H9 (cell line): ENCODE measurements at regions not wholly inside any gene's neighbourhood (a gene's known extent, or its start where the extent isn't known, plus 50 kb on each side); places are given as distances from the start of the nearest gene placed in this dataset.

Source experiments
- DNase-seq: peaks from one replicate; pipeline ENCODE4 v3.0.0-alpha.2; 2017
- H2AFZ ChIP-seq: one replicate; pipeline ENCODE4 v1.6.1; 2013; ENCODE audit warnings: mild to moderate bottlenecking, low read length, control low read depth, moderate library complexity
- H2AK5ac ChIP-seq: 2 replicates; pipeline ENCODE4 v1.6.1; 2013; ENCODE audit warnings: low read length, control low read depth, mixed read lengths; ENCODE audit not compliant: insufficient read length
- H2BK120ac ChIP-seq: one replicate; pipeline ENCODE4 v1.6.1; 2013; ENCODE audit warnings: low read depth, mild to moderate bottlenecking, low read length, control low read depth, inconsistent platforms; ENCODE audit not compliant: poor library complexity, severe bottlenecking
- H2BK12ac ChIP-seq: 2 replicates; pipeline ENCODE4 v1.6.1; 2013; ENCODE audit warnings: low read length, control low read depth, mixed read lengths, low read depth; ENCODE audit not compliant: insufficient read length
- H2BK15ac ChIP-seq: 2 replicates; pipeline ENCODE4 v1.6.1; 2013; ENCODE audit warnings: low read depth, low read length, control low read depth
- H2BK20ac ChIP-seq: one replicate; pipeline ENCODE4 v1.6.1; 2013; ENCODE audit warnings: low read depth, mild to moderate bottlenecking, low read length, control low read depth, inconsistent platforms; ENCODE audit not compliant: poor library complexity, severe bottlenecking
- H2BK5ac ChIP-seq: 2 replicates; pipeline ENCODE4 v1.6.1; 2013; ENCODE audit warnings: low read length, control low read depth, mixed read lengths; ENCODE audit not compliant: insufficient read length
- H3K14ac ChIP-seq: 2 replicates; pipeline ENCODE4 v1.6.1; 2013; ENCODE audit warnings: low read length, control low read depth; ENCODE audit not compliant: insufficient read depth
- H3K18ac ChIP-seq: 2 replicates; pipeline ENCODE4 v1.6.1; 2013; ENCODE audit warnings: low read depth, mild to moderate bottlenecking, mixed read lengths, low read length, control low read depth; ENCODE audit not compliant: insufficient read length
- H3K23ac ChIP-seq: 2 replicates; pipeline ENCODE4 v1.6.1; 2013; ENCODE audit warnings: low read length, control low read depth, mixed read lengths, low read depth; ENCODE audit not compliant: insufficient read length
- H3K23me2 ChIP-seq: 2 replicates; pipeline ENCODE4 v1.6.1; 2013; ENCODE audit warnings: low read depth, mild to moderate bottlenecking, mixed read lengths, low read length, control low read depth; ENCODE audit not compliant: insufficient read length, poor library complexity, severe bottlenecking
- H3K27ac ChIP-seq: 2 replicates; pipeline ENCODE4 v1.5.1; 2013; ENCODE audit warnings: low read length, control low read depth, mixed read lengths, low read depth; ENCODE audit not compliant: insufficient read length
- H3K27me3 ChIP-seq: 2 replicates; pipeline ENCODE4 v1.6.1; 2013; ENCODE audit warnings: low read length, control low read depth, inconsistent platforms; ENCODE audit not compliant: insufficient read depth
- H3K4ac ChIP-seq: 2 replicates; pipeline ENCODE4 v1.6.1; 2013; ENCODE audit warnings: low read depth, mild to moderate bottlenecking, control low read depth, inconsistent platforms, low read length, moderate library complexity
- H3K4me1 ChIP-seq: 2 replicates; pipeline ENCODE4 v1.6.1; 2013; ENCODE audit warnings: low read length, control low read depth, inconsistent platforms; ENCODE audit not compliant: insufficient read depth
- H3K4me2 ChIP-seq: 2 replicates; pipeline ENCODE4 v1.6.1; 2013; ENCODE audit warnings: low read length, control low read depth, mixed read lengths; ENCODE audit not compliant: insufficient read length, insufficient read depth
- H3K56ac ChIP-seq: 2 replicates; pipeline ENCODE4 v1.6.1; 2013; ENCODE audit warnings: low read depth, mild to moderate bottlenecking, mixed read lengths, low read length, control low read depth; ENCODE audit not compliant: insufficient read length
- H3K79me1 ChIP-seq: 2 replicates; pipeline ENCODE4 v1.6.1; 2013; ENCODE audit warnings: low read depth, mild to moderate bottlenecking, moderate library complexity, low read length, control low read depth, inconsistent platforms; ENCODE audit not compliant: insufficient read depth, poor library complexity, severe bottlenecking
- H3K79me2 ChIP-seq: 2 replicates; pipeline ENCODE4 v1.6.1; 2013; ENCODE audit warnings: low read length, control low read depth, inconsistent platforms; ENCODE audit not compliant: insufficient read depth
- H3K9ac ChIP-seq: 2 replicates; pipeline ENCODE4 v1.6.1; 2013; ENCODE audit warnings: low read length, control low read depth, mixed read lengths; ENCODE audit not compliant: insufficient read length; ENCODE audit errors: extremely low read depth
- H3K9me3 ChIP-seq: one replicate; pipeline ENCODE4 v1.6.1; 2013; ENCODE audit warnings: low read depth, low read length, inconsistent platforms; ENCODE audit not compliant: control insufficient read depth
- H3T11ph ChIP-seq: one replicate; pipeline ENCODE4 v1.6.1; 2013; ENCODE audit warnings: mild to moderate bottlenecking, low read length, control low read depth, inconsistent platforms
- H4K20me1 ChIP-seq: one replicate; pipeline ENCODE4 v1.6.1; 2013; ENCODE audit not compliant: control insufficient read depth, insufficient read length, insufficient read depth
- H4K5ac ChIP-seq: 2 replicates; pipeline ENCODE4 v1.6.1; 2013; ENCODE audit warnings: low read depth, mild to moderate bottlenecking, mixed read lengths, low read length, control low read depth; ENCODE audit not compliant: insufficient read length
- H4K8ac ChIP-seq: replicated peaks from 2 replicates; pipeline ENCODE4 v1.6.1; 2013; ENCODE audit warnings: low read length, control low read depth, mixed read lengths, low read depth; ENCODE audit not compliant: insufficient read length
- H4K91ac ChIP-seq: 2 replicates; pipeline ENCODE4 v1.6.1; 2013; ENCODE audit warnings: low read depth, mild to moderate bottlenecking, moderate library complexity, mixed read lengths, low read length, control low read depth; ENCODE audit not compliant: insufficient read length
- H3K27ac Mint-ChIP-seq, 3 experiments: 2 replicates in 2 of 3; 3 replicates in 1 of 3; pipeline ENCODE4 v1.8.0; 2020 to 2021; ENCODE audit warnings: mixed read lengths in 3 of 3, mild to moderate bottlenecking in 1 of 3, moderate library complexity in 1 of 3
- H3K27me3 Mint-ChIP-seq: 2 replicates; pipeline ENCODE4 v1.8.0; 2021; ENCODE audit warnings: low read depth, mild to moderate bottlenecking, moderate library complexity, mixed read lengths
- H3K36me3 Mint-ChIP-seq, 3 experiments: 2 replicates in 2 of 3; 3 replicates in 1 of 3; pipeline ENCODE4 v1.8.0; 2020 to 2021; ENCODE audit warnings: low read depth in 3 of 3, mixed read lengths in 3 of 3; ENCODE audit not compliant: insufficient read depth in 1 of 3
- H3K4me1 Mint-ChIP-seq, 2 experiments: 2 replicates each; pipeline ENCODE4 v1.8.0; 2020; ENCODE audit warnings: mixed read lengths in 2 of 2
- H3K4me3 Mint-ChIP-seq, 2 experiments: 2 replicates in 1 of 2; 3 replicates in 1 of 2; pipeline ENCODE4 v1.8.0; 2020 to 2021; ENCODE audit warnings: mild to moderate bottlenecking in 2 of 2, mixed read lengths in 2 of 2, moderate library complexity in 1 of 2
- H3K9me3 Mint-ChIP-seq, 2 experiments: 2 replicates in 1 of 2; 3 replicates in 1 of 2; pipeline ENCODE4 v1.8.0; 2020; ENCODE audit warnings: mild to moderate bottlenecking in 2 of 2, mixed read lengths in 2 of 2, moderate library complexity in 1 of 2
- WGBS: extraction: QIAGEN DNeasy Blood & Tissue Kit; methylation state at CpG from one replicate; pipeline ENCODE4 v1.1.7; 2013; ENCODE audit warnings: missing lambda C conversion rate, low lambda C conversion rate, mixed read lengths; ENCODE audit not compliant: insufficient read length; ENCODE audit errors: extremely low coverage; 5-methylcytosine and 5-hydroxymethylcytosine counted together
- TF ChIP-seq, protein P1 (sequence below): fragments of 200-600 bp; sonication (generic); conservative IDR thresholded peaks from 3 replicates; pipeline ENCODE4 v1.8.0; 2021; ENCODE audit warnings: antibody characterized with exemption, mild to moderate bottlenecking

DNA sequence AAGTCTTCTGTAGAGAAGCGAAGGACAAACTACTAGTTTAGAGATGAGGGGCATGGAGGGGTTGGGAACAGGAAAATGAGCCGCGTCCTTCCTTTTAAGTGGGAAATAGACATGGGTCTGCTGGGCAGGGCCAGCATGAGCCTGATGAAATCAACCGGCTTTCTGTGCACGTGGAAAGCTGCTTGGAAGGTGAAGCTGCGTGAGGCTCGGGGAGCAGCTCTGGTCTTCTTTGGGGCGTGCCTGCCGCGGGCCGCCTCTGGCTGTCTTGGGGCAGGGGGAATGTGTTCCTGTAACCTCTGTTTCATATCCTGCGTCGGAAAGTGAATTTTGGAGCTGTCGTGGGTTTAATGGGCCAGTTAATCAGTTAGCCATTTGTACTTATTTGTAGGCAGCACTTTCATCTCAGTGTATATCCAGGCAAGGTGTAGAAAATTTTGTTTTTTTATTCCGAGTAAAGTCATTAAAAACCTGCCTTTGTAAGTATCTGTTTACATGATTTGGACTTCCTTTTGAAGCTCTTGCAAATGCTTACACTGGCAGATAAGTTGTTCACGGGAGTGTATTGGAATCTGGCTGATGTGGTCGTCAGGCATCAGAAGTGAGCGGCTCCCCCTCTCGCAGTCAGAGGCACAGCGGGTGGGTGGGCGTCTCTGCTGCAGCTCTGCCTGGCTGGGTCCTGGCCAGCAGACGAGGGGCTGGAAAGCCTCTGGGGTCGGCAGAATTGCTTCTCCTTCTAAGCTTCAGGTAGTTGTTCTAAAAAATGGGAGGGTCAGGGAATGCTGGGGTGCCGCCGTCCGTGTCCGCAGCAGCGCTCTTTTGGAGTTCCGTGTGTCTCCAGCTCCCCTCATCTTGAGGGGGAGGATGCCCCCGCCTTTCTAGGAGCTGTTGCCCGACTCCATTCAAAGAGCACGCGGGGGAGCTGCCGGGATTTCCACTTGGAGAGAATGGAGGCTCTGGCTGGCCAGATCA lies 70.5 kb upstream of the HGFAC start:
- H3K27me3 Mint-ChIP-seq: peaks cover 17% of the 10 kb centered on the region
- Histone ChIP-seq H2BK12ac (no peak overlapping the region), H4K20me1 (no peaks in the 10 kb centered on the region), H3K56ac (no peak overlapping the region), H3K4me2 (peak overlapping the region; percentile 4), H3T11ph (no peak overlapping the region), H2BK20ac (no peak overlapping the region), H3K27ac (no peak overlapping the region), H2AFZ (no peak overlapping the region), H3K23ac (no peak overlapping the region), H3K9me3 (no peaks in the 10 kb centered on the region), H2BK5ac (no peak overlapping the region), H4K8ac (no peak overlapping the region), H3K14ac (no peak overlapping the region; the same call in 1 of the 2 replicates), H3K4ac (no peak overlapping the region), H3K27me3 (no peaks in the 10 kb centered on the region; the same call in 1 of the 2 replicates), H3K18ac (no peak overlapping the region), H2BK15ac (no peak overlapping the region), H4K91ac (no peak overlapping the region), H4K5ac (no peak overlapping the region), H3K79me1 (no peaks in the 10 kb centered on the region), H3K23me2 (peaks cover 3% of the 10 kb centered on the region), H2BK120ac (no peak overlapping the region), H2AK5ac (no peak overlapping the region), H3K79me2 (no peaks in the 10 kb centered on the region), H3K4me1 (peaks cover 8% of the 10 kb centered on the region; the same call in 1 of the 2 replicates), H3K9ac (no peak overlapping the region)
- DNase-seq: no peak
- peaks cover 44 to 55% of the 10 kb centered on the region in 2 experiments for H3K4me1 Mint-ChIP-seq
- H3K4me3 Mint-ChIP-seq: peak overlapping the region; percentile 23 to 56
- no CpG with 5 or more reads among the region's 34 CpGs for WGBS
- H3K36me3 Mint-ChIP-seq: peaks cover 0 to 7% (median 3%) of the 10 kb centered on the region in 3 experiments; a peak in 4 of 7 replicates
- 0 out of 5 replicates have a peak, but pooled peaks cover 0 to 4% of the 10 kb centered on the region in 2 experiments for H3K9me3 Mint-ChIP-seq
- peak overlapping the region in 1 of 3 experiments; percentile 57; a peak in 2 of 7 replicates for H3K27ac Mint-ChIP-seq
- TF ChIP-seq, protein P1, sequence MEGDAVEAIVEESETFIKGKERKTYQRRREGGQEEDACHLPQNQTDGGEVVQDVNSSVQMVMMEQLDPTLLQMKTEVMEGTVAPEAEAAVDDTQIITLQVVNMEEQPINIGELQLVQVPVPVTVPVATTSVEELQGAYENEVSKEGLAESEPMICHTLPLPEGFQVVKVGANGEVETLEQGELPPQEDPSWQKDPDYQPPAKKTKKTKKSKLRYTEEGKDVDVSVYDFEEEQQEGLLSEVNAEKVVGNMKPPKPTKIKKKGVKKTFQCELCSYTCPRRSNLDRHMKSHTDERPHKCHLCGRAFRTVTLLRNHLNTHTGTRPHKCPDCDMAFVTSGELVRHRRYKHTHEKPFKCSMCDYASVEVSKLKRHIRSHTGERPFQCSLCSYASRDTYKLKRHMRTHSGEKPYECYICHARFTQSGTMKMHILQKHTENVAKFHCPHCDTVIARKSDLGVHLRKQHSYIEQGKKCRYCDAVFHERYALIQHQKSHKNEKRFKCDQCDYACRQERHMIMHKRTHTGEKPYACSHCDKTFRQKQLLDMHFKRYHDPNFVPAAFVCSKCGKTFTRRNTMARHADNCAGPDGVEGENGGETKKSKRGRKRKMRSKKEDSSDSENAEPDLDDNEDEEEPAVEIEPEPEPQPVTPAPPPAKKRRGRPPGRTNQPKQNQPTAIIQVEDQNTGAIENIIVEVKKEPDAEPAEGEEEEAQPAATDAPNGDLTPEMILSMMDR: no peak
